Stimulated activated CD8-positive, alpha-beta memory T cell treated with anti-CD3 and anti-CD28 coated beads, Interleukin-15, amount 100 ng/mL, for 1 hour (primary cell): ENCODE measurements at regions not wholly inside any gene's neighbourhood (a gene's known extent, or its start where the extent isn't known, plus 50 kb on each side); places are given as distances from the start of the nearest gene placed in this dataset.

ENCODE experiments used
- DNase-seq: peaks from one replicate; pipeline ENCODE4 v3.0.0-alpha.2; 2020; ENCODE audit warnings: low read depth

DNA sequence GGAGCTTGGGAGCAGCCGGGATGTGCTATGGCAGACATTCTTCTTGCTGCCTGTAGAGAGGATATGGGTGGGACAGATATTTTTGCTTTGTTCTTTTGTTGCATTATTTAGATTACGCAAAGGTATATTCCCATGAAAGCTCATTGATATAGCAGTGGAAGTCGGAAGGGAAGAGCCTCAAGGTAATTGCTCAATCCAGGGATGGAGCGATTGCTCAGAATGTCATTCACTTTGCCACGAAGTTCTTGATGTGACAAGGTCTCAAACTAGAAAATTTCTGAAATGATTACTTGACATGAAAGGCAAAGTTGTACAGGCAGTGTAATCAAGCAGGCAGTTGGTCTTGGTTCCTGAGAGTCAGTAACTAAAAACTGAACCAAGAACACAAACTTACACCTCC lies 615.6 kb upstream of the CDH4 start:
- no peak for DNase-seq

DNA sequence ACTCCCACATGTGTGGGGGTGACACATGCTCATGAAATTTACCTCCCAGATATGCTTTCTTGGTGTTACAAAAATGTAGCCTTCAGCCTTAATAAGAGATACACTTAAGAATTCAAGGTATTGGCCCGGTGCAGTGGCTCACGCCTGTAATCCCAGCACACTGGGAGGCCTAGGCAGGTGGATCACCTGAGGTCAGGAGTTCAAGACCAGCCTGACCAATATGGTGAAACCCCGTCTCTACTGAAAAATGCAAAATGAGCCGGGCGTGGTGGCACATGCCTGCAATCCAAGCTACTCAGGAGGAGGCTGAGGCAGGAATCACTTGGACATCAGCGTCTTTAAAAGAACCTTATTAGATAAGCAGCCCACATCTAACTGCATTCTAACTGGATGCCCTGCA lies 614.3 kb upstream of the CDH4 start:
- no peak for DNase-seq

GRCh38 chr20:60638430-60639098 lies 613.5 kb upstream of the CDH4 start:
- DNase-seq, result no peak

DNA sequence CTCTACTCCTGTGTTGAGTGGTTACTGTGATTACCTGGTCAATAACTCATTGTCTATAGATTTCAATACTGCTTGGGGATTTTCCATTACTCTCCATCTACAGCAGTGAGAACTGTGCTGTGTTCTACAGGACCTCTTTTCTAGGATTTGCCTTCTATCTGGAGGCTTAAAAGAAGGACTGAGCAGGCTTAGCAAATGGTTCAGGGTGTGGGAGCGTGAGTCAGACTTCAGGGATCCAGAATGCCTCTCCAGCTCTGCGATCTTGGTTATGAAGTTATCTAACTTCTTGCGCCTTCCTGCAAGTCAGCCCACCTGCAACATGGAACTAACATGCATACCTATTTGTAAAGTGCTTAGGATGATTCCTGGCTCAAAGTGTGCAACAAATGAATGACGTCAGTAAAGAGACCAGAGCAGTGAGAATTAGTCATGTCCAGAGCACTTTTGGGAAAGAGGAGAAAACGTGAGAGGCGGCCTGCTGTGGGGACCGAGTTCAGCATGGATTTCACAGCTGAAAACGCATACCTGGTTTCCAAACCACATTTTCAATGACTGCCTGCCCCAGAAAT lies 610.1 kb upstream of the CDH4 start:
- no peak for DNase-seq

DNA sequence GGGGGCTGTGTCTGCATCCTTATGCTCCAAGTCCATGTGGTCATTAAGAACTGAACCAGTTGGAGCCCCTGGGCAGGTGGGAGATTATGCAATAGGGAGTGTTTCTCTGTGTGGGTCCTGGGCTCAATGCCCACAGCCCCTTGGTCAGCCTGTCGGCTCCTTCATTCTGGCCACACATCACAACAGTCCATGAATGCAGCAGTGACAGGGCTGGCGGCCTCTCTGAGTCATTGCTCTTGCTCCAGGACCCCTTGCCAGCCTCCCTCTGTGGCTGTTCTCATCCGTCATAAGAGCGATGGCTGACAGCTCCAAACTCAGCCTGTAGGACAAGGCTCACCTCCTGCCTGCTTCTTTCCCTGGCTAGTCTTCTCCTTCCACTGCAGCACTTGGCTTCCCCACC lies 609.5 kb upstream of the CDH4 start:
- DNase-seq, result no peak

DNA sequence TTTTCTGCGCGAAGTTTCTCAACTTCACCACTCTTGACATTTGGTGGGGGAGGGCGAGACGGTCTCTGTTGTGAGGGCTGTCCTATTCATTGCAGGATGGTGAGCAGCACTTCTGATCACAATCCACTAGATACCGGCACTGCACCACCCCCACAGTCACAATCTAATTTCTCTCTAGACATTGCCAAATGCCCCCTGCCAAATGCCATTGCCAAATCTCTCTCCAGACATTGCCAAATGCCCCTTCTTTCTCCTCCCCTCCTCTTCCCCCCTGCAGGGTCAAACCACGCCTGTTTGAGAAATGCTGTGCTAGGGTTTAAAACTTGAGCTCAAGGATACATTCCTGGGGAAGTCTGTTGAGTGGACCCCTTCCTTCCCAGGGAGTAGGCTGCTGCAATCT lies 603.5 kb upstream of the CDH4 start:
- no peak for DNase-seq

DNA sequence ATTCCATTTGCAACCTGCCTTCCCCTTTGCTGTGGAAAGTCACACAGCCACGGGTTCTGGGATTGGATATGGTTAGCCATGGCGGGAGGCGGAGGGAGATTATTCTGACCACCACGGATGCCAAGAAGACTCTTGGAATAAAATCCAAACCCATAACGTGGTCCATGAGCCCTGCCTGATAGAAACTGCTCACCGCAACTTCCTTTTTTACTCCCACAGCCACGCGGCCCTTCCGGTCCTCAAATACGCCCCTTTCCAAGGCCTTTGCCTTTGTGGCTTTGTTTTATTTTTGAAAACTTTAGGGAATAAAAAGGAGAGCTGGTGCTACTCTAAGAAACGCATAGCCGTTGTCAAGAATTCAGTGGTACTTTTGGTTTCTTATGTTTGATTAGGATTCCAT lies 602.5 kb upstream of the CDH4 start:
- no peak for DNase-seq

DNA sequence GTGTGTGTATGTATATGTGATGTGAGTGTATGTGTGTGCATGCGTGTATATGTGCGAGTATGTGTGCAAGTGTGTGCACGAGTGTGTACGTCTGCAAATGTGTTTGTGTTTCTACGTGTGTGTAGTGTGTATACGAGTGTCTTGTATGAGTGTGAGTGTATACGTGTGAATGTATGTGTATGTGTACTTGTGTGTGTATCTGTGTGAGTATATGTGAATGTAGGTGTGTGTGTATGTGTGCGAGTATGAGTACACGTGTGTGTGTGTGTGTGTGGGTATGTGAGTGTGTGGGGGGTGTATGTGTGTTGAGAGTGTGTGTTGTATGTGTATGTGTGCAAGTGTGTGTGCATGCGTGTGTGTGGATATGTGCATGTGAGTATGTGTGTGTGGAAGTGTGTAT lies 602.0 kb upstream of the CDH4 start:
- no peak for DNase-seq

GRCh38 chr20:60652046-60652445 lies 600.0 kb upstream of the CDH4 start:
- DNase-seq, result no peak

DNA sequence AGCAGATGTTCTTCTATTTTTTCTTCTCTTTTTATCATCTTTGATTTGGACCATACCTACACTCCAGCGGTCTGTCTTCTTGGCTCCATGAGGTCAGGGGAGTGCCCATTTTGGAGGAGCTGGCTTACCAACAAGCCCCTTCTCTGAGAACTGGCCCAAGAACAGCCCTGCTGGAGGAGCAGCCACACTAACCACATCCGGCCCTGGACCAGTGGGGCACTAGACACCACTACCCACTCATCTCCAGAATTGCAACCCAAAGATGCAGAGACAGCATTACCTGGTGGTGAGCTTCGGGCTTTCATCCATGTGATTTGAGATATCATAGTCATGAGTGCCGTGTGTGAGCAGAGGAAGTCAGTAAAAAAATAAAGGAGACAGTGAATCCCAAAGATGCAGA lies 599.4 kb upstream of the CDH4 start:
- DNase-seq, result no peak

GRCh38 chr20:60653111-60653845 lies 598.8 kb upstream of the CDH4 start:
- no peak for DNase-seq

- no peak for DNase-seq
Observed at GRCh38 chr20:60658681-60659080, 593.4 kb upstream of the CDH4 start.

DNA sequence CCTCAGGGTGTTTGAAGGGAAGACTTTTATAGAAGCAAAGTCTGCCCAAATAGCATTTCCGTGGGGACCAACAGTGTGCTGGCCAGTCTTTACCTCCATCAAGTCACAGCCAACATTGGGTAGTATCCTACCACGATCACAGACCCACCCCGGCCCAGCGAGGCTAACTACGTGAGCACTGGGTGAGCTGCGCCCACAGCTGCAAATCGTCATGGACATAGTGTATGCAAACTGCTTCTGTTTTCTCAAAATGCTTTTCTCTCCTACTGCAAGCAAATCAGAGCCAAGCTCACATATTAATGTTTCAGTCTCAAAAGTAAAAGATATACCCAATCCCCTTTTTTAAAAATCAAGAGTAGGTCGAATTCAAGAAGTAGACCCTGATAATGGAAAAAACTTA lies 592.8 kb upstream of the CDH4 start:
- no peak for DNase-seq

DNA sequence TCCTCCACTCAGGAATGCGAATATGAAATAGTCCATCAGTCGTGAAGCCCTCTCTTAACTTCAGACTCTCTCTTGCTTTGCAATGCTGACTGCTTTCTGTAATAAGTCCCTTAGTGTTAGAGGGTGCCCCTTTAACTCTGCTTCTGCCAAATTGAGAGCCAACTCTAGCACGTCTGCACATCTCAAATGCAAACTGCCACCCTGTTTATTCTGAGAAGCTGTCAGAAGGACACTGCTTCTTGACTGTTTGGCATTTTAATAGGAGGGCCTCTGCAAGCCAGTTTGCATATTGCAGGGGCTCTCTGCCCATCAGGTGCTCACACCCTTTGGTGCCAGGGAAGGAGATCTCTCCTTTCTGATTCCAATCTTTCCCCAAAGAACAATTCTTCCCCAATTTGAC lies 589.8 kb upstream of the CDH4 start:
- no peak for DNase-seq

DNA sequence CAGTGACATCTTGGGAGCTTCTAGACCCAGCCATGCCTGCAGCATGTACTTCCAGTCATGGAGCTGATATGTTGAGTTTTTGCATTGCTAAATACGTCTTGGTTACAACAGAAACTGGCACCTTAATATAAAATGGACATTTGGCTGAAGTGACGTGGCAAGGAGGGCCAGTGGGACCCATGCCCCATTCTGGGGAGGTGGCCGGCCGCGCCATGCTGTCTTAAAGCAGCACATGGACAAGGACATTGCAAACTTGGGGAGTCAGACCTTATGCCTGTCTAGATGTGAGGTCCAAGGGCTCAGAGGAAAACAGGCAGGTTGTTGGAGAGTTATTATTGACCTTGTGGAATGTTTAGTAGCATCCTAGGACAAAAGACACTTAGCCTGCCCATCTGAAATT lies 588.0 kb upstream of the CDH4 start:
- no peak for DNase-seq

GRCh38 chr20:60667641-60668040 lies 584.4 kb upstream of the CDH4 start:
- no peak for DNase-seq

- no peak for DNase-seq
Observed at GRCh38 chr20:60669211-60669610, 582.9 kb upstream of the CDH4 start.

DNA sequence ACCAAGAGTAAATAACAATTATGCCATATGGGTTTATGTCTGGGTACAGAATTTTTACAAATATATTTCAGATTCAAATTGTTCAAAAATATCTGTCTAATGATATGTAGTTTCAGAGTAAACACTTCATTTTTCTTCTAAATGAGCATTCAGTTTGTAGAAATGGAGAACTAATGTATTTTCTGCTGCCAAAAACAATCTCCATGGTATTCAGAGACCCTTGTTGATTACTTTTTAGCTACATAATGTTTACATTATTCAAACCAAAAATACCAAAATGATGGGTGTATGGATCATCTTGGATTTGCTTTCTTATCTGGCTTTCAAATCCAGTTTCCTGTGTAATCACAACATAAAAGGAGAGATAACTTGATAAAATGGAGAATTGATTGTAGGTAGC lies 576.0 kb upstream of the CDH4 start:
- no peak for DNase-seq

DNA sequence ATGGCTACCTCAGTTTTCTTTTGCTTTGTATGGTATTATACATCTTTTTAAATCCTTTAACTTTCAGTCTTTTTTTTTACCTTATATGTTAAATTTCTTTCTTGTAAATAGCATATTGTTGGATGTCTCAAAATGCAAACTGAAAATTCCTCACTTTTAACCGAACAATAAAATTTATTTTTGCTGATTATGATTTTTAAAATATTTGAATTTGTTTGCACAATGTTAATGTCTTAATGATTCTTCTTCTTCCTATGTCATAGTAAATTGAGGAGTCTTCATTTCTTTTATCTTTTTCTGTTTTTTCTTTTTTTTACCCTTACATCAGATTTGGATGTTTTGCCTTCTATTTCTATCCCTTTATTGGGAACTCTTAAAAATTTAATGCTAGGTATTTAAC lies 574.2 kb upstream of the CDH4 start:
- no peak for DNase-seq

- no peak for DNase-seq
Observed at GRCh38 chr20:60680554-60680953, 571.5 kb upstream of the CDH4 start.

- no peak for DNase-seq
Observed at GRCh38 chr20:60687213-60687612, 564.8 kb upstream of the CDH4 start.

DNA sequence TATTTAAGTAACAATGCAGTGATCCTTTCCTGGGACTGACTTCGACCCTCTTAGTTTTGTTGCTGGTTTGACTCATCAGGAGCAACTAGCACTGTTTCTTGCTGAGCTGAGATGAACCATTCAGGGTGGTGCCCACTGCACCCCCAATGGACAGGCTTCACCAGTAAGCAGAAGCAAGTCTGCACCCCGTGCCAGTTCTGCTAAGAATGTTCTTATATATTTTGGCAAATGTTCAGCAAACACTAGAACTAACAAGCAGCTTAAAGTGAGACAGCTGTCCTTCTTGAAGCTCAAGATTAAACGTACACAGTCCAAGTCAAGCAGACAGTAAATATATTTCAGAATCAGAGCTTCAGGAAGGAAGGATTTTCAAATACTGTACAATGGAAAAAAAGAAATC lies 561.3 kb upstream of the CDH4 start:
- DNase-seq, result no peak

GRCh38 chr20:60691966-60692615 lies 560.0 kb upstream of the CDH4 start:
- DNase-seq, result no peak
